ENCODE measurements at regions not wholly inside any gene's neighbourhood (a gene's known extent, or its start where the extent isn't known, plus 50 kb on each side); places are given as distances from the start of the nearest gene placed in this dataset.

GRCh38 chr4:96652158-96652557 lies 812.3 kb downstream of the PDHA2 start:
- TF ChIP-seq CTCF (IDR thresholded peaks at IDR 0.05) (no peak), POLR2A (IDR thresholded peaks at IDR 0.05) (no peak)
